Gastroesophageal sphincter (tissue), 2 donors: ENCODE measurements at regions not wholly inside any gene's neighbourhood (a gene's known extent, or its start where the extent isn't known, plus 50 kb on each side); places are given as distances from the start of the nearest gene placed in this dataset.

Experiments
- EP300 ChIP-seq: sonication (generic); formaldehyde crosslinking; IDR thresholded peaks from one replicate; pipeline ENCODE4 v1.6.1; 2017; ENCODE audit warnings: antibody characterized with exemption, mild to moderate bottlenecking
- POLR2A ChIP-seq, 2 donors: fragments of 450-650 bp; IDR thresholded peaks; one replicate each; pipeline ENCODE4 v1.6.1; 2017; ENCODE audit warnings: antibody characterized with exemption in 2 of 2, mild to moderate bottlenecking in 2 of 2, moderate library complexity in 1 of 2

- TF ChIP-seq POLR2A (IDR thresholded peaks at IDR 0.05) (no peak), EP300 (no peak)
These were observed 198.9 kb downstream of the REEP3 start for GRCh38 chr10:63720072-63720537.
